ENCODE measurements at regions not wholly inside any gene's neighbourhood (a gene's known extent, or its start where the extent isn't known, plus 50 kb on each side); places are given as distances from the start of the nearest gene placed in this dataset.
A peak's percentile ranks its signal among the peaks of the same experiment; 100 is the strongest.

DNA sequence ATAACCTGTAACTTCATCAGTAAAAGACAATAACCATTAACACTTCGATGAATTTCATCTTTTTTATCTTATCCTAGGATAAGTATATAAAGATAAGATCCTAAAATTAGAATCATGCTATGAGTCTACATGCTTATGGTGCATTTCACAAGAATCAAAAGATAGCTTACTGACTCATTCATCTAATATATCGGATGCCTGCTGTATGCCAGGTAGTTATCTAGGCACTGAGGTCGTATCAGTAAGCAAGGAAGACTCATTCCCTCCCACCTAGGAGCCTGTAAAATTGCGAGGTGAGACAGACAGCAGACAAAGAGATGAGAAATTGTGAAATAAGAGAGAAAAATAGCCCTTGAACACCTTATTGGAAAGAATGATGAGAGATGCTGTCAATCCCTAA, 240.6 kb upstream of the ADAMTSL1 start:
- no peak for DNase-seq (ENCODE audit: low read depth)

DNA sequence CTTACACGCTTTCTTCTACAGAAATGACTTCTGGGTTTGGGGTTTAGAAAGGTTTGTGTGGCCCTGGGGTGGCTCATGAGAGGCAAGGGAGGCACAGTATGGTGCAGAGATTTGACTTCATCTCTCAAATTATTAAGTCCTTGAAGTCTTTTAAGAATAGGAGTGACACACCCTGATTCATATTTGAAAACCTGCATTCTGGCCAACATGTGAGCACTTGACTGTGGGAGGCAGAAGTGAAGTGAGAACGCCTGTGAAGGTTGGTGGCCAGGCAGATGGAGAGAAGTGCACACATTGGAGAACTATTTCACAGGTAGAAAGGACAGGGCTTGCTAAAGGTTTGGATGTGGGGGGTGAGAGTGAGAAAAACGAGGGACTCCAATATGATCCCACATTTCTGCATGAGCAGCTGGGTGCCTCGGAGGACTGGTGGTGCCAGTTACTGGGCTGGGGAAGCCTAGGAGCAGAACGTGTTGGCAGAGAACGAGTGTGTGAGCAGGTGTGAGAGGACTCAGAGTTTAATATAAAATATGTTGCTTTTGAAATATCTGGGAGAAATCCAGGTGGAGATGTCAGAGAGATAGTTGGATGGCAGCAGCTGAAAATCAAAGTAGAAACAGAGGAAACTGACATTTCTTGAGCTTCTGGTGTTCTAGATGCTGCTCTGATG, 240.0 kb upstream of the ADAMTSL1 start:
- DNase-seq (ENCODE audit: low read depth), result no peak

GRCh38 chr9:18235181-18235908, 238.6 kb upstream of the ADAMTSL1 start:
- no peak for DNase-seq (ENCODE audit: low read depth)

DNA sequence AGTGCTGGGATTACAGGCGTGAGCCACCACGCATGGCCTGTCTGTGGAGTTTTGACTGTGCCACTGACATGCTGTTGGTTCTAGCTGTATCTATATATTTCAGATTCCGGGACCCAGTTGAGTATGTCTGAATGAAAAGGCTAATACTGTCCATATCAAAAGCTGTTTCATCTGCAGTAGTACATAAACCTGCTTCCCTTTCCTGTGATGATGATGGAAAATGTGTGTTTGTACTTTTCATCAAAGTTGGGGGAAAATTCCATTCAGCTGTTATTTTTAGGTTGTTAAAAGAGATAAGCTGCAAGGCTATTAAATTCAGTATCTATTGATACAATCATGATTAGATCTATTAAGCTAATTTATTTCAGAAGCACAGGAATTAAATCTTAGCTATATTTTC, 237.6 kb upstream of the ADAMTSL1 start:
- no peak for DNase-seq (ENCODE audit: low read depth)

DNA sequence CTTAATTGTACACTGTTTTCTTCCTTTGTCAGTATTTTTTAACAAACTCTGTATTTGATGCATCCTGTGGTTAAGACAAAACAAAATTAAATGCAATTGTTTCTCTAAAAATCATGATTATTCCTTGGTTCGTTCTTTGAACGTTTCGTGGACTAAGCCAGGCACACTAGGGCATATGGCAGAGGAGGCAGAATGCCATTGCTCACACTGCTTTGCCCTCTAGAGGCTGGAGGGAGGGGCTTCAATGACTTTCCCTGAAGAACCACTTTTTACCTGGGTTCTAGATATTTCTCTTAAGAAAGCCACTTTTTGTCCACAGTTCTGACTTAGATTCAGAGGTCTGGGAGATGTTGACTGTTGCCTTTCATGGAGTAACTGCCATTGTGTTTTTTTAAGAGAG, 236.2 kb upstream of the ADAMTSL1 start:
- DNase-seq (ENCODE audit: low read depth), result no peak

DNA sequence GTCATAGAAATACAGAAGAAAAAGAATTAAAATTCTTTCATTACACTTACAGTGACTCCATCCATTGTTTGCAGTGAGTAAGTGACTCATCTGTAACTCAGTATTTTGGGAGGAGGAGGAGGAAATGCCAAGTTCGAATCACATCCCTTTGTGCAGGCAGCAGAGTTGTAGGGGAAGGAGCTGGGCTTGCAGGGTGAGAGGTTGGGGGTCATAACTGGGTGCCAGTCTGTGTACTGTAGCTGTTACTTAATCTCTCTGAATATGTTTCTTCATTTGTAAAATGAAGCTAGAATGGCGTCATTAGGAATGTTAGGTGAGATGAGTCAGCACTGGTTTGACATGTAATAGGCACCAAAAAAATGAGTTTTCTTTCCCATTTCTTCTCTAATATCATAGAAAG, 235.7 kb upstream of the ADAMTSL1 start:
- no peak for DNase-seq (ENCODE audit: low read depth)

- peak; percentile 40 for DNase-seq (ENCODE audit: low read depth)
Measured at GRCh38 chr9:18238752-18239447, 235.1 kb upstream of the ADAMTSL1 start.

DNA sequence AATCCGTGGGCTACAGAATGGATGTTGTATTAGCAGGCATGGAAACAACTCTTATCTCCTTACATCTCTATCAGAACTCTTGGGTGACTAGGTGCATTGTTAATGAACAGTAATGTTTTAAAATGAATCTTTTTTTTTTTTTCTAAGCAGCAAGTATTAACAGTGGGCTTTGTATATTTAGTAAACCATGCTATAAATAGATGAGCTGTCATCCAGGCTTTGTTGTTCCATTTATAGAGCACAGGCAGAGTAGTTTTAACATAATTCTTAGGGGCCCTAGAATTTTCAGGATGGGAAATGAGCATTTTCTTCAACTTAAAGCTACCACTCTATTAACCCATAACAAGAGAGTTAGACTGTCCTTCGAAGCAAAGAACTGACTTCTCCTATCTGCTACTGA, 233.7 kb upstream of the ADAMTSL1 start:
- DNase-seq (ENCODE audit: low read depth), result no peak

DNA sequence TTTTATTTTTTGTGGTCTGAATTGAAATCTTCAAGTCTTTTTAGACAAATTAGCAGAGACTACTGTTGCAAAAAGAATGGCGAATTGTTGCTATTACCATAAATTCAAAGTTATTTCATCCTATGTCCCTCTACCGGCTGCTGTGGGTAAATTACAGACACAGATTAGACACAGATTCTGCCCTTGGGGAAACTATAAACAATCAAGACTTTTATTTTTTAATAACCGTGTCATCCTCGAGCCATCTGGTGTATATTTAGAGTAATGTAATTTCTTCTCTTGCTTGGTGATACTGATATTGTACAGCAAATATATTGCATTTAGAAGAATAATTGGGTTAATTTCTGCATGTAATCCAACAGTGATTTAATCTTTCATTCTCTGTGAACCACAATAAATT, 228.0 kb upstream of the ADAMTSL1 start:
- DNase-seq (ENCODE audit: low read depth), result no peak

- DNase-seq (ENCODE audit: low read depth), result no peak
Measured at GRCh38 chr9:18250053-18250452, 223.9 kb upstream of the ADAMTSL1 start.

DNA sequence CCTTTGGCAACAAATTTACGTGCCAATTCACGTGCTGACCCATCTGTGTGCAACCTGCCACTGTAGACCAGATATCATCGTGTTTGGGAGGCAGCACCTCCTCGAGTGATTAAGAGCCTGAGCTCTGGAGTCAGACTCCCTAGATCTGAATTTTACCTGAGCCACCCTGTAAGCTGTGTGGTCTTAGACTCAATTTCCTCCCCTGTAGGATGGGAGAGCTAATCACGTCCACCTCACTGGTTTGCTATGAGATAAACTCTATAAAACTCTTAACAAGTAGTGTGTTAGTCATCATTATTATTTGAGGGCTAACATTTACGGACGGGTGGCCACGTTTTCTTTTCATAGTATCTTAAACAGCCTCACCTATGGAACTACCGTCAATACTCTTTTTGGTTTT, 220.0 kb upstream of the ADAMTSL1 start:
- no peak for DNase-seq (ENCODE audit: low read depth)

GRCh38 chr9:18255158-18255629, 218.8 kb upstream of the ADAMTSL1 start:
- peak; percentile 70 for DNase-seq (ENCODE audit: low read depth)

DNA sequence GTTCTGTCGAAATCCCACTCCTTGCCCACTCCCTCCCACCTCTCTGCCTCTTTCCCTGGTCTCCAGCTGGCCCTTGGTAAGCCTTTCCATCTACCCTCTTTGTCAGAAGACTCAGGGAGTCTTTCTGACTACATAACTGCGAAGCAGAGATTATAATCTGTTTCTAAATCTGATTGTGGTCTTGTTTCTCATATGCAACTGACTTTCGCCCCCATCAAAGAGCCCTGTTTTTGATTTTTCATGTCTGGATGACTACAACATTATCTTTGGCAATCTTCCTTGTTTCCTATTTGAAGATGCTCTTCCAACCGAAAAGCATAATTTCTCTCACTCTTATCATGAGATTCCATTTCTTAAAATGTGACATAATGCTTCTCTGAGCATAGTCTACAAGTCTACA, 218.2 kb upstream of the ADAMTSL1 start:
- no peak for DNase-seq (ENCODE audit: low read depth)

DNA sequence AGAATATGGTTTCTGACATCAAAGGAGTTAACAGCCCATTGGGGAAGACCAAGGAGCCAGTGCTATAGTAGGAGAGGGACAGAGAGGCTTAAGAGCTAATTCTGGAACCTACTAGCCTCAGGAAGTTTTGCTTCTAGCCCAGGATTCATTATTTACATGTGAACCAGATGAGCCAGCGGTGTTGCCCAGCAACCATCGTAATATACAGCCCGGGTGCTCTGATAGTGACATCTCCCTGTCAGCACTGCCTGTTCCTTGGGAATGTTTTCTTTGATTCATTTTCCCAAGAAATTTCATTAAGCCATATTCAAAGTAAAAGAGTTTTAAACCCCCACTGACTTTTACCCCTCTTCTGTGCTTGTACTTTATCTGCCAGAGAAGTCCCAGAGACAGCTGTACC, 217.4 kb upstream of the ADAMTSL1 start:
- peak; percentile 42 for DNase-seq (ENCODE audit: low read depth)

GRCh38 chr9:18260521-18260920, 213.4 kb upstream of the ADAMTSL1 start:
- DNase-seq (ENCODE audit: low read depth), result no peak

GRCh38 chr9:18261181-18261580, 212.8 kb upstream of the ADAMTSL1 start:
- DNase-seq (ENCODE audit: low read depth), result no peak

GRCh38 chr9:18263377-18263776, 210.6 kb upstream of the ADAMTSL1 start:
- DNase-seq (ENCODE audit: low read depth), result no peak

DNA sequence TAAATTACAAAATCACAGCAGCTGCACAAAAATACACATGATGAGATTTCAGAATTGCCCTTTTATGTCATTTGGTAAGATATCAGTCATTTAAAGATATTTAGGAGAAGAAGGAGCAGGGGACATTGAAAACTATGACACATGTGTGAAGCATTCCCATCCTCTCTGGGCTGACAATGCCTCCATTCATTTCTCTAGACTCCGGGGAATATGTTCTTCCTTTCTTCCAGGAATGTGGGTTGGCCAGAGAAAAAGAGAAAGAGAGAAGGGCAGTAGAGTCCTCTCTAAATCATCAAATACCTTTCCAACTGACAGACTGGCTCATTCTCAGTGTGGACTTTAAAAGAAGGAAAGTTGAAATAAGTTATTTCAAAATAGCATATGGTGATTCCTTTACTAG, 205.6 kb upstream of the ADAMTSL1 start:
- no peak for DNase-seq (ENCODE audit: low read depth)

DNA sequence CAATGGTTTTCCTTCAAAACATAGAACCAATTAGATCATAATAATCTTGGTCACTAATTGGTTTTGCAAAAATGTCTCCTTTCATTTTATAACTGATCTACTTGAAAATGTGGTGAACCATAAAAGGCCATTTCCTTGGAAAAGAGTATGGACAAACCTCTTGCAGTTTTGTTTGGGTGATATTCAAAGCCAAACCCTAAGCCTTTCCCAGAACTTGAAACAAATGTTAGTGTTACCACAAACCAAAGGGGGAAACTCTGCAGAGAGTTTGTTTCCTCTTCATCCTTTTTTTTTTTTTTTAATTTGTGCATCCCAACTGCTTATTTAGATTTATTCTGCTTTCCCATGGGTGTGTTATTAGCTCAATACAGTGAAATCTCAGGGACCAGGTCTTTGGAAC, 204.4 kb upstream of the ADAMTSL1 start:
- DNase-seq (ENCODE audit: low read depth), result no peak

GRCh38 chr9:18274693-18275092, 199.3 kb upstream of the ADAMTSL1 start:
- DNase-seq (ENCODE audit: low read depth), result no peak

- no peak for DNase-seq (ENCODE audit: low read depth)
Measured at GRCh38 chr9:18275313-18275990, 198.5 kb upstream of the ADAMTSL1 start.

DNA sequence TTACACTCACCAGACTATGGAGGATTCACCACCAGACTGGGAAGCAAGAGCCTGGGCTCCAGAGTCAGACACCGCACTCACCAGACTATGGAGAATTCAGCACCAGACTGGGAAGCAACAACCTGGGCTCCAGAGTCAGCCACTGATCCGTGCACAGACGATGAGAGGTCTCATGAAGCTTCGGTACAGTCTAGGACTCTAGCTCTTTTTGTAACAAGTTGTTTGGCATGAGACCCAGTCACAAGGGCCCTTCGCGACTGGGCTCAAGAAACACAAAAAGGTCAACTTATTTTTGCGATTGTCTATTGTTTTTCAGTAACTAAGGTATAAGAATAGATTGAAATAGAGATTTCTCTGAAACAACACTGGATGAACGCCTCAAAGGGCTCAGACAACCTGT, 192.7 kb upstream of the ADAMTSL1 start:
- no peak for DNase-seq (ENCODE audit: low read depth)

GRCh38 chr9:18294229-18294628, 179.7 kb upstream of the ADAMTSL1 start:
- no peak for DNase-seq (ENCODE audit: low read depth)
